ENCODE measurements at regions not wholly inside any gene's neighbourhood (a gene's known extent, or its start where the extent isn't known, plus 50 kb on each side); places are given as distances from the start of the nearest gene placed in this dataset.

GRCh38 chr14:80403036-80403435 lies 191.7 kb upstream of the DIO2 start:
- H3K4me1 Mint-ChIP-seq: peaks cover 8% of the 10 kb centered on the region
- ChIA-PET POLR2A (no interaction called here), CTCF (no interaction called here)
- H3K27me3 Mint-ChIP-seq (ENCODE audit: low read depth): 0 out of 2 replicates have a peak, but pooled peaks cover 3% of the 10 kb centered on the region
- no peak overlapping the region for H3K27ac Mint-ChIP-seq
- peaks cover 30% of the 10 kb centered on the region for H3K9me3 Mint-ChIP-seq
- DNase-seq (ENCODE audit: low spot score) (no peak), ATAC-seq (no peak)
- H3K36me3 Mint-ChIP-seq: peaks cover 2% of the 10 kb centered on the region; the same call in 1 of the 2 replicates
- TF ChIP-seq NR1H2 (CRISPR knock-in tag; IDR thresholded peaks at IDR 0.05) (no peak), SOX15 (CRISPR knock-in tag; IDR thresholded peaks at IDR 0.05) (no peak), GABPB1 (CRISPR knock-in tag; IDR thresholded peaks at IDR 0.05) (no peak), PRRX2 (CRISPR knock-in tag; IDR thresholded peaks at IDR 0.05) (no peak), NFYB (CRISPR knock-in tag; conservative IDR thresholded peaks at IDR 0.05; ENCODE audit: low read depth) (no peak), TP53 (CRISPR knock-in tag; IDR thresholded peaks at IDR 0.05) (no peak), NFATC4 (CRISPR knock-in tag; IDR thresholded peaks at IDR 0.05) (no peak), ZNF263 (CRISPR knock-in tag; IDR thresholded peaks at IDR 0.05; ENCODE audit: low read depth) (no peak)
- TF ChIP-seq, protein P1, sequence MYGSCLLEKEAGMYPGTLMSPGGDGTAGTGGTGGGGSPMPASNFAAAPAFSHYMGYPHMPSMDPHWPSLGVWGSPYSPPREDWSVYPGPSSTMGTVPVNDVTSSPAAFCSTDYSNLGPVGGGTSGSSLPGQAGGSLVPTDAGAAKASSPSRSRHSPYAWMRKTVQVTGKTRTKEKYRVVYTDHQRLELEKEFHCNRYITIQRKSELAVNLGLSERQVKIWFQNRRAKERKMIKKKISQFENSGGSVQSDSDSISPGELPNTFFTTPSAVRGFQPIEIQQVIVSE (CRISPR knock-in tag; IDR thresholded peaks at IDR 0.05; ENCODE audit: borderline replicate concordance): no peak
- TF ChIP-seq, protein P2, sequence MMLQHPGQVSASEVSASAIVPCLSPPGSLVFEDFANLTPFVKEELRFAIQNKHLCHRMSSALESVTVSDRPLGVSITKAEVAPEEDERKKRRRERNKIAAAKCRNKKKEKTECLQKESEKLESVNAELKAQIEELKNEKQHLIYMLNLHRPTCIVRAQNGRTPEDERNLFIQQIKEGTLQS (CRISPR knock-in tag; conservative IDR thresholded peaks at IDR 0.05): no peak
- no peak overlapping the region for H3K4me3 Mint-ChIP-seq

GRCh38 chr14:80395031-80395430 lies 183.7 kb upstream of the DIO2 start:
- ATAC-seq (no peak), DNase-seq (ENCODE audit: low spot score) (no peak)
- TF ChIP-seq PRRX2 (CRISPR knock-in tag; IDR thresholded peaks at IDR 0.05): no peak
- TF ChIP-seq ZNF425 (CRISPR knock-in tag; conservative IDR thresholded peaks at IDR 0.05): no peak
- TF ChIP-seq, protein P3, sequence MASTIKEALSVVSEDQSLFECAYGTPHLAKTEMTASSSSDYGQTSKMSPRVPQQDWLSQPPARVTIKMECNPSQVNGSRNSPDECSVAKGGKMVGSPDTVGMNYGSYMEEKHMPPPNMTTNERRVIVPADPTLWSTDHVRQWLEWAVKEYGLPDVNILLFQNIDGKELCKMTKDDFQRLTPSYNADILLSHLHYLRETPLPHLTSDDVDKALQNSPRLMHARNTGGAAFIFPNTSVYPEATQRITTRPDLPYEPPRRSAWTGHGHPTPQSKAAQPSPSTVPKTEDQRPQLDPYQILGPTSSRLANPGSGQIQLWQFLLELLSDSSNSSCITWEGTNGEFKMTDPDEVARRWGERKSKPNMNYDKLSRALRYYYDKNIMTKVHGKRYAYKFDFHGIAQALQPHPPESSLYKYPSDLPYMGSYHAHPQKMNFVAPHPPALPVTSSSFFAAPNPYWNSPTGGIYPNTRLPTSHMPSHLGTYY (CRISPR knock-in tag; IDR thresholded peaks at IDR 0.05): no peak
- no peak for TF ChIP-seq ZNF317 (CRISPR knock-in tag; IDR thresholded peaks at IDR 0.05; ENCODE audit: borderline replicate concordance, low read depth)
- no peak for TF ChIP-seq FOXP1 (CRISPR knock-in tag; IDR thresholded peaks at IDR 0.05; ENCODE audit: borderline replicate concordance)
- no peak for TF ChIP-seq GABPB1 (CRISPR knock-in tag; IDR thresholded peaks at IDR 0.05)
- TF ChIP-seq RELA (CRISPR knock-in tag; IDR thresholded peaks at IDR 0.05; ENCODE audit: borderline replicate concordance): no peak
- TF ChIP-seq TCF7 (CRISPR knock-in tag; IDR thresholded peaks at IDR 0.05; ENCODE audit: low read depth): no peak
- no peak for TF ChIP-seq IRF1 (CRISPR knock-in tag; IDR thresholded peaks at IDR 0.05)
- TF ChIP-seq CBFB (CRISPR knock-in tag; IDR thresholded peaks at IDR 0.05; ENCODE audit: low read depth): no peak
- TF ChIP-seq ELF4 (CRISPR knock-in tag; IDR thresholded peaks at IDR 0.05; ENCODE audit: low read depth): no peak
- Mint-ChIP-seq H3K4me3 (no peak overlapping the region), H3K36me3 (peaks cover 10% of the 10 kb centered on the region; the same call in 1 of the 2 replicates), H3K27ac (no peak overlapping the region), H3K9me3 (peaks cover 32% of the 10 kb centered on the region), H3K4me1 (peaks cover 9% of the 10 kb centered on the region), H3K27me3 (ENCODE audit: low read depth) (peaks cover 3% of the 10 kb centered on the region; the same call in 1 of the 2 replicates)
- CTCF ChIA-PET: no interaction called here
- POLR2A ChIA-PET: no interaction called here
